Inflammatory macrophage (primary cell): ENCODE measurements at regions not wholly inside any gene's neighbourhood (a gene's known extent, or its start where the extent isn't known, plus 50 kb on each side); places are given as distances from the start of the nearest gene placed in this dataset.

Experiments used
- DNase-seq, 2 donors: peaks; one replicate each; pipeline ENCODE4 v3.0.0-alpha.2; 2020 to 2022

DNA sequence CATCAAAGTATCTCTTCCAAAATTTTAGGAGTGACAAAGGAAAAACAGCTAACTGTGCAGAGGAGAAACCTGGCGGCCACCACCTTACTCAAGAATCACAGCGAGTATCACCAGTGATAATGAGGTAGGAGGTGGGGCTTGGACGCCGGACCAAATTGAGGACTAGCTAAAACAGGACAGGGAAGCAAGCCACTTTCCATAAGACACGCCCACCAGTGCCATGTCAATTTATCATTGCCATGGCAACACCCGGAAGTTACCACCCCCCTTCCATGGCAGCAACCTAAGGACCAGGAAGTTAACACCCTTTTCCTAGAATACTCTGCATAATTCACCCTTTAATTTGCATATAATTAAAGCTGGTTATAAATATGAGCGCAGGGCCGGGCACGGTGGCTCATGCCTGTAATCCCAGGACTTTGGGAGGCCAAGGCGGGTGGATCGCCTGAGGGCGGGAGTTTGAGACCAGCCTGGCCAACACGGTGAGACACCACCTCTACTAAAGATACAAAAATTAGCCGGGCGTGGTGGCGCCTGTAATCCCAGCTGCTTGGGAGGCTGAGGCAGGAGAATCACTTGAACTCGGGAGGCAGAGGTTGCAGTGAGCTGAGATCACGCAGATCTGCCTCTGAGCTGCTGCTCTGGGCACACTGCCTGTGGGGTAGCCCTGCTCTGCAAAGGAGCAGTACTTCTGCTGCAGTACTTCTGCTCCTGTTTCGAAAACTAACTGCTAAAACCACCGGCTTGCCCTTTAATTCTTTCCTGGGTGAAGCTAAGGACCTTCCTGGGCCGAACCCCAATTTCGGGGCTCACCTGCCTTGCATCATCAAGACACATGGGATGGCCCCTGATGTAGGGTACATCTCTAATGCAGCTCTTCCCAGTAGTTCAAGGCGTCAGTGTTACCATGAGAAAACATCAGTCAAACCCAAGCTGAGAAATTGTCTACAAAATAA is 116.7 kb downstream of the HMX1 start:
- DNase-seq = no peak

DNA sequence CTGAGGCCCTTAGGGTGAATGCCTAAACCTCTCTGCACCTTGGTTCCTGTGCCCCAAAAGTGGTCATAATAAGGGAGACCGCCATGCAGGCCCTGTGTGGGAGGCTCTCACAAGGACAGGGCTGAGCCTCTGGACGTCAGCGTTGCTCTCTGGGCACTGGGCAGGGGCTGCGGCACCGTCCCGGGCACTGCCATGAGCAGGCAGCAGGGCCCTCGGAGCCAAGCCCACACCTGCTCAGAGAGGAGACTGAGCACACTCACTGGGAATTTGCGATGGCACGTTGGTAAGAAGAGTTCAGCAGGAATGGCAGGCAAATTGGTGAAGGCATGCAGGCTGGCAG is 123.4 kb downstream of the HMX1 start:
- DNase-seq = no peak

DNA sequence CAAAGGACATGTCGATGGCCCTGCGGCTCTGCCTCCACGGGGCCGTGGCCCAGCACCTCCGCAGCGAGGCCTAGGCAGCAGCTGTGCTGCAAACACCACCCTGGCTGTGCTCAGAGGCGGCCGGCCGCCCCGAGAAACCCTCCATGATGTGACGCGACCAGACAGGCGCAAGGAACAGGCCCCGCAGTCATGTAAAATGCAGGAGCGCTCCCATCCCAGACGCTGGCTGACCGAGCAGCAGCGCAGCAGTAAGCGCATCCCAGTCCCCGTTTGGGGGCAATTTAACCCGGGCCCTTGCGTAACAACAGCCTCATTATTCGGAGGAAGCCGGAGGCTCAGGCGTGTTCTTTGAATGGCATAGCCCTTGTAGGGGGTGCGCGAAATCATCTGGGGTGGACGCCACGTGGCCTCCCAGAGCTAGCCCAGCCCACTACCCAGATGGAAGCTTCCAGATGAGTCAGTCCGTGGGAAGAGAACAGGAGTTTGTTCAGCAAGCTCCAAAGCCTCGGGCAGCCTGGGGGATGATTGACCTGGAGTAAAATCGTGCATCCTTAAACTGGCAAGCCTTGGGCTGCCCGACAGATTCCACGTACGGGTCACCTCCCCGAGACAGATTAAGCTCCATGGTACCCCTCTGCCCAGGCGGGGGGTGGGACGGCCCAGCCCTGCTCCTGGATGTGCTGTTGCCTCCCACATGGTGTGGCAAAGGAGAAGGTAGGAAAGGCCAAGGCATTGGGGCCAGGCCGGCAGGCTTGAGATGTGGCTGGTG is 124.0 kb downstream of the HMX1 start:
- no peak for DNase-seq

DNA sequence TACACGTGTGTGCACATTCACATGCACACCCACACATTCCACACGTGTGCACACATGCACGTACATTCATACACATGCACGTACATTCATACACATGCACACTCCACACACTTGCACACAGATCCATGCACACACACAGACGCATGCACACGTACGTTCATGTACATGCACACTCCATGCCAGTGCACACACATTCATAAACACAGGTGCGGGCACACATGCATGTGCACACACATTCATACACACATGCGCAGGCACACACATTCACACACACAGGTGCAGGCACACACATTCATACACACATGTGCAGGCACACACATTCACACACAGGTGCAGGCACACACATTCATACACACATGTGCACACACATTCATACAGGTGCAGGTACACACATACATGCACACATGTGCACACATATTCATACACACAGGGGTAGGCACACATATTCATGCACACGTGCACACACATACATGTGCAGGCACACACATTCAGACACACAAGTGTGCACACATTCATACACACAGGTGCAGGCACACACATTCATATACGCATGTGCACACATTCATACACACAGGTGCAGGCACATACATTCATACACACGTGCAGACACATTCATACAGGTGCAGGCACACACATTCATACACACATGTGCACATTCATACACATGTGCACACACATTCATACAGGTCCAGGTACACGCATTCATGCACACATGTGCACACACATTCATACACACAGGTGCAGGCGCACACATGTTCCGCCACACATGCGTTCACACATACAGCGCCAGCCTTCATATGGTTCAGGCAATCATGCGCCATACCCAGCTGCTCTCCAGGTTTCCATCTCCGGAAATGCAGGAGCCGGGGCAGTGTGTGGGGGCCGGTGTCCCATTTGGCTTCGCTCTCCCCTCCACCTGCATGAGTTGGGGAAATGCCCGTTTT is 124.8 kb downstream of the HMX1 start:
- no peak for DNase-seq

DNA sequence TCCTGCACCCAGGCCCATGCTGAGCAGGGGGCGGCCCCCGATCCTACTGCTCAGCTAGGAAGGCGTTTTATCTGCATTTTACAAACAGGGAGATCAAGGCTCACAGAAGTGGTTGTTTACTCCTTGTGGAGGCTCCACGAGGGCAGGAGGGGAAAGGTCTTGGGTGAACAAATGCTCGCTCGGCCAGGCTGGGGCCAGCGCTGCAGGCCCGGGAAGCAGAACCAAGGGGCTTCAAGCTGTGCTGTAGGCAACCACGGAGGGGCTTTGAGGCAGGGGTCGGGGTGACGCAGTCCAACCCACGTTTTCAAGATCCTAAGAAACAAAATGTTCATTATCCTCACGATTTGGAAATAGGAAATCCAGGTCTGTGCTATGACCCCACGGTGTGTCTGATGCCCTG is 125.8 kb downstream of the HMX1 start:
- no peak for DNase-seq

DNA sequence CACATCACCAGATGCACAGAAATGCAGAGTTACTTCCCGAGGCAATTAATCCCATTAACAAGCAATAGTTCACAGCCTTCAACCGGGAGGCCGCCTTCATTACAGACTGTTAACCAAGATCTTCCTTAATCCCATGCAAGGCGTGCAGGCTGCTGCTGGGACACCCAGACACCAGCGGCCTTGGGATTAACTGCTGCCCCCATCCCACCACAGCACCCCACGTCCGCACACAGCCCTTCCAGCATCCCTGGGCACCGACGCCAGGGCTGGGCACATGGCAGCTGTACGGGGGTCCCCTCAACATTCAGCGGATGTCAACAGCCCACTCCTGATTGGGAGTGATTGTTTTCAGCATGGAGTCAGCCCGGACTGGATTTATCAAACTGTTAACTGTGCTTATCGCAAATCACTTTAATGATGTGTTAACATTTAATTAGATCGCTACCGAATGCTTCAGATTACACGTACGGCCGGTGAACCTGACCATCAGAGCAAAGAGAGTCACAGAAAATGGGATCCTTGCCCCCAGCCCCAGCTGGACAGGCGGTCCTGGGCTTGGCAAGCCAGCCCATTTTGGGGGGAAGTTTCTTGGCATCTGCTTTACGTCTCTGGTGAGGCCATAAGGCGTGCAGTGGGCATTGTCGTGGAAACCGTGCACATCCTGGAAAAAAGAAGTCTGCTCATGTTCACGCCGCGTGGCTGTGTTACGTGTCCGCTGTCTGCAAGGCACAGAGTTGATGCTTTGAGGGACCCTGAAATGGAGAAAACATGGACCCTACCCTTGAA is 126.4 kb downstream of the HMX1 start:
- no peak for DNase-seq

DNA sequence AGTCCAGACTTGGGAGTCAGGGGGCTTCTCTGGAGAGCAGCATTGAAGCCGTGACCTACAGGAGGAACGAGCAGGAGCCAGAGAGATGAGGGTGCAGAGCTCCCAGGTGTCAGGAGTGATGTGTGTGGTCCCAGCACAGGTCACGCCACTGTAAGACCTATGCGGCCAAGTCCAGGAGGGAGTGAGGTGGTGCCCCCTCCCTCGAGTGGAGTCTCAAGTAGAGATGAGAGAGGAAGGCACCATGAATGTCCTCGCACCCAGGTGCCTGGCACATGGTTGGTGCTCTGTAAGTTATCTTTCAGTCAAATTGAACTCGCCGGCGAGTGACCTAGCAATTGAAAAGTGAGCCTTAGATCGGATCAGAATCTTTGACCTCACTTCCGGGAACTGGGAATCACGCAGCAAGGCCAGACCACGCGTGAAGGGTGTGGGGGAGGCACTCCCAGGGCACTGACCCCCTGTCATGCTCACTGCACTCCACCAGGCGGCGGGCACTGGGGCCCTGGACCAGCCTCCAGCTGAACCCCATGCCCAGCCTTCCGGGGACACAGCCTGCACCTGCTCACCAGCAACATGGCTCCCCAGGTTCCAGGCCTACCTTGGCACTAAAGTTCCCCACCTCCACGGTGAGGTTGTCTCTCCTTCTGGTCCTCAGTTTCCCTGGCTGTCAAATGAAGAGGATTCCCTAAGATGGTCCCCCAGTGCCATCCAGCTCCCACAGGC is 127.4 kb downstream of the HMX1 start:
- no peak for DNase-seq

DNA sequence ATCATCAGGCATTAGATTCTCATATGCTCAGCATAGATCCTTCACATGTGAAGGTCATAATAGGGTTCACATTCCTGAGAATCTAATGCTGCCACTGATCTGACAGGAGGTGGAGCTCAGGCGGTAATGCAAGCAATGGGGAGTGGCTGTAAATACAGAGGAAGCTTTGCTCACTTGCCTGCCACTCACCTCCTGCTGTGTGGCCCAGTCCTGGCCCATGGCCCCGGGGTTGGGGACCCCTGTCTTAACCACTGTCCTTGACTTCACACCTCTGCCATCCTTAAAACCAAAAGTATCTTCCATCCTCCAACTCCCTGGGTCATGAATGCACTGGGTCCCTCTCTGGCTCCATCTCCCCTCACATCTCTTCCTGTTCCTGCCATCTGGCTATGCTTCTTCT is 129.1 kb downstream of the HMX1 start:
- no peak for DNase-seq

DNA sequence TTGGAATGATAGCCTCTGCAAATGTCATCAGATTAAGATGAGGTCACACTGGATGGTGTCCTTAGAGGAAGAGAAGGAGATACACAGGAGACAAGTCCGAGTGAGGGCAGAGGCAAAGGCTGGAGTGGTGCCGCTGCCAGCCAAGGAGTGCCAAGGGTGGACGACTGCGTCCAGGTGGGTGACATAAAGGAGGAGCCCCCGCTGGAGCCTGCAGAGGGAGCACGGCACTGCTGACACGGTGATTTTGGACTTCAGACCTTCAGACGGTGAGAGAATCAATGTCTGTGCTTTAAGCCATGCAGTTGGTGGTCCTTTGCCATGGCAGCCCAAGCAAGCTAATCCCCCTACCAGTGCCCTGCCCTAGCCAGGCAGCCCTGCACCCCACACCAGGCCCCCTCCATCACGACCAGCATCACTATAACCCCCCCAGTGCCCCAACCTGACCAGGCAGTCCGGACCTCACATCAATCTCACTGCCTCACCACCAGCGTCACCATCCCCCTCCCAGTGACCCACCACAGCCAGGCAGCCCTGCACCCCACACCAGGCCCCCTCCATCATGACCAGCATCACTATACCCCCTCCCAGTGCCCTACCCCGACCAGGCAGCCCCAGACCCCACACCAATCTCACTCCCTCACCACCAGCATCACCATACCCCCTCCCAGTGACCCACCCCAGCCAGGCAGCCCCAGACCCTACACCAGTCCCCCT is 130.0 kb downstream of the HMX1 start:
- DNase-seq = no peak

DNA sequence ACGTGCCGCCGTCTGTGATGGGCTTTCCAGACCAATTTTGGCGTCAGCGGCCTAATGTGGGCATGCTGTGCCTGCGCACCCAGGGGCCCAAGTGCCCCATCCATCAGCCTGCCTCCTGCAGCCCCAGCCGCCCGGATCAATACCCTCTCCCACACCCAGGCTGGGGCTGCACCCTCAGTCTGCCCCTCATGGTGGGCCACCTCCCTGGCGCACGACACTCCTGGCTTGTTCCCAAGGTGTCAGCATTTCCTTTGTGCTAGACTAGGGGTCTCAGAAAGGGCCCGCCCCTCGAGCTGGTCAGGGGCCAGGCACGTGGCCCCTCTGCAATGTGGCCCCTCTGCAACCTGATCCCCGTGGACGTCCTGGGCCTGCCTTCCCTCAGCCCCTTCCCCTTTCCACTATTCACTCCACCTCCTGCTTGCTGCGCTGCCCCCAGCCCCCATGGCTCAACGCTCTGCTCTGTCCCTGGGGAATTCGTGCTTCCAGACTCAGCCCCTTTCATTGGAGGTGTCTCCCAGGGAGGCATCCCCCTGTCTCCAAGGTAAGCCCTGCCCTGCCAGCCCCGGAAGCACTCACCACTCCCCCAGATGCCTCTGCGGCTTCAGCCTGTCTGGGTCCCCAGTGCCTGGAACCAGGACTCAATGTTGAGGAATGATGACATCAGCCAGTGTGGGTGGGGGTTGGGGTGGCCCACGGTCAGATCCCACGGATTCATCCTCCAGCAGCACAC is 130.8 kb downstream of the HMX1 start:
- DNase-seq = no peak

DNA sequence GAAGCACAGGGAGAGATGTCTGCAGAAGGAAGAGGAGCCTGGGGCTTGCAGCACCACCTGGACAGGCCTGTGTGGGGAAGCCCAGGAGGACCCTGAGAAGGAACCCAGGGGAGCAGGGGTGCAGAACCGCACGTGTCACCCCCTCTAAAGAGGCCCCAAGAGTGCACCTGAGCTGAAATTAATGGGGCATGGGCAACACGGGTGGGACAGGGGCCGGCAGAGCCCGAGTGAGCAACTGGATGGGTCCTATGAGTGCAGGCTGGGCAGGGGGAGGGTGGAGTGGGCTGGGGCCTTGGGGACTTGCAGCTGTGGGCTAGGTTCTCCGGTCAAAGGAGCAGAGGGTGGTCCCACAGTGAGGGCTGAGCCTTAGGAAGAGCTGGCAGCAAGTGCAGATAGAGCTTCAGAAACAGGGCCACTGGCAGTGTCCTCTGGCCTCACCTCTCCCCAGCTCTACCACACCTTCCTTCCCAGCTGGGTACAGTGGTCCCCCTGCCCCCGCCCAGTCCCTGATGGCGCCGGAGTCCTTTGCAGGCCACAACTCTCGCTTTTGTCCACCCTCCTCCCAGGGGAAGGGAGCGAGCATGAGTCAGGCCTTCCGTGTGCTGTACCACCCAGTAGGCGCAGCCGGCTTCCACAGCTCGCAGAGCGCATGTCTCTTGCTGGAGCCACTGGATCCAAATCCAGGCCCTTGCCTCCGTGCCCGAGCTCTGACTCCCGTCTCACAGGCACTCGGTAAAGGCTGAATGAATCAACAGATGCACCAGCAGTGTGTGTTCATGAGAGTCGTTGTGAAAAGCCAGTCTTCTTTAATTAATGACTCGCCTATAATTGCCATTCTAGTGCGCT is 131.6 kb downstream of the HMX1 start:
- no peak for DNase-seq

DNA sequence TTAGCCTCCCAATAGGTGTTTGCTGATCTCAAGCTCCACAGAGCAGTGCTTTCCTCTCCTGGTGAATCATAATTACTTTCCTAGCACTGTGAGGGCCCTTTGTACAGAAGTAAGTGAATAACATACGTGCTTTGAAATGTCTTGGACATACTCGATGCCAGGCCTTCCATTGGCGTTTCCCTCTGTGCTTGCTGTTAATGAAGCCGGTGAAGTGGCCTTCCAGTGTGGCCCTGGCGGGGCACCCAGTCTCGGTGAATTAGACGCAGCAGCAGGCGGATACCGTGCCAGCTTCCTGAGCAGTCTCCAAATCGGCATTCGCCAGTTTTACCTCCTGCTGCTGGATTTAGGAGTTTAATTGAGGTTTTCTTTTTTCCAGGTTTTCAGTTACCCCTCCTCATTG is 132.3 kb downstream of the HMX1 start:
- no peak for DNase-seq

DNA sequence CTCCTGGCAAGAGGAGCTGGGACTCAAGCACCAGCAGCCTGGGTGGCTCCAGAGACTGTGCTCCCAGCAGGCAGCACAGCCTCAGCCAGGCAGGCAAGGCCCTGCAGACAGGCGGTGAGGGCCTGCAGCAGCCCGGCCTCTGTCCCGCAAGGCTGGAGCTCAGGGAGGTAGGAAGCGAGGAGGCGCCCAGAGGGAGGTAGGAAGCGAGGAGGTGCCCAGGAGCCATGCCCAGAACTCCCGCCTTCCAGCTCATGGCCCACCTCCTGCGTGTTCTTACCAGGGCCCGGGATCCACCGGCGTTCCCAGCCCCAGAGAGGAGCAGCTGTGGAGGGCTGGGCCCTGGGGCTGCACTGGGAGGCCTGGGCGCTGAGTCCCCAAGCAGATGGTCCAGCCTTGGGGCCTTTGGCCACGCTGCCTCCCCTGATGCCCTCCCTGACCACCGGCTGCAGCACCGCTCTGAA is 133.1 kb downstream of the HMX1 start:
- DNase-seq = no peak

DNA sequence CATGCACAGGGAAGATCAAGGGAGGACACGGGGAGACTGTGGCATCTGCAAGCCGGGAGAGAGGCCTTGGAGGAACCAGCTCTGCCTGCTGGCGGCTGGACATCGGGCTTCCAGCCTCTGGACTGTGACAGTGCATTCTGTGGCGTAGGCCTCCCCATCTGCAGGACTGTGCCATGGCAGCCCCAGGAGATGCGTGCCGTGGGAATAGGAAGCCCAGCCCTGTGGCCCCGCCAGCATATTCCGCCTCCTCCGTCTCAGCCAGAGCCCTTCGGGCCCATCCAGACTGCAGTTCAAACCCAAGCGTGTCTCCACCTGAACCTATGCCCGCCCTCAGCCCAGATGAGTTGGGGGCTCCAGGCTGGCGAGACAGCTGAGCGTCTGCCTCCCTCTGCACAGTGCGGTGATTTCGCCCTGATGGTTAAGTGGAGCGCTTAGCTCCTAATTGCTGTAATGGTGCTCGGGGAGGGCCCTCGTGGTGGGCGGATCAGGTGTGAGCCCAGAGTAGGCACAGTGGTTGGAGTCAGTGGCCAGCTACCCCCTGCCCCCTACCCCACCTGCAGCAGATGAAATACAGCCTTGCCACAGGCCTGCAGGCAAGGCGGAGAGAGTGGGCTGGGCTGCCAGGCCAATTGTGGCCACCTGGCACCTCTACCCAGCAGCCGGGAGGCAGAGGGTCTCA is 133.9 kb downstream of the HMX1 start:
- no peak for DNase-seq

DNA sequence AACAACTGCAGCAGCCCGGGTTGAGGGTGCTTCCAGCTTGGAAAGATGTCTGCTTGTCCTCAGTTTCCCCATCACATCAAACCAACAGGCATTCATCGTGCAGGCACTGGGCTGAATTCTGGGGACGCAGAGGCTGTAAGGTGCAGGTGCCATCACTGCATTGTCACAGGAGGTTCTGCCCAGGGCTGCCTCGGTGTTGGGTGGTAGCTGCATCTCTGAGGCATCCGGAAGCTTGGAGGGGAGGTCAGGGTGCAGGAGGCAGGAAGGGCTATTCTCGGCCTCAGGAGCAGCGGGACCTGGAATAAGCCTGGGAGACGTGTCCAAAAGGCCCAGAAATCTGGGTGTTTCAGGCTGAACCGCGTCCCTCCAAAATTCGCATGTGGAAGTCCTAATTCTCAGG is 134.6 kb downstream of the HMX1 start:
- no peak for DNase-seq

DNA sequence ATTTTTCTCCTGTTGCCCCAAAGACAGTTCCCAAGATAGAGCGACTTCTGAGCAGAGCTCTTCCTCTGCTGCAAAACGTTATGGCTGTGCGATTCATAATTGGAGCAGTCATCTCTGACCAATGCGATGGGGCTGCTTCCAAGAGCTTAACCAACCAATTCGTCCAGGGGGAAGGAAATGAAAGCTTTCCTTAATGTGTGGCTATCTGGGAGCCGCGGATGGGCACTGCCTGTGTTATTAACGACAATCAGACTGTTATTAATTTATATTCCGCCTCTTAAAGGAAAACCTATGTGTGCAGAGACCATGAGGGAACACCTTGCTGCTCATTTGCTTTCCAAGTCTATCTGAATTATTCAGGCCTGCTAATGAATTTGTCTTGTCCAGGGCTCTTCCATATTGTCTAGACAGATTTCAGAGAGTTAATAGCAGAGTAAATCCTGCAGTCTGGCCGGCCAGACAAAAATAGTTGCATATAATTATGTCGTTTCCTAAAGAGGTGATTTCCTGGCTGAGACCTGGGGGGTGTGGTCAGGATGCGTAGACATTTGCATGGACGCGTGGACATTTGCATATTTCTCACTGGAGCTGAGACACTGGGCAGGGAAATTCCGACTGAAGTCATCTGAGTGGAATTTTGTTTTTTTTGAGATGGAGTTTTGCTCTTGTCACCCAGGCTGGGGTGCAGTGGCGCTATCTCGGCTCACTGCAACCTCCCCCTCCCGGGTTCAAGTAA is 135.4 kb downstream of the HMX1 start:
- DNase-seq = no peak
